GM12878 (cell line): ENCODE measurements at regions not wholly inside any gene's neighbourhood (a gene's known extent, or its start where the extent isn't known, plus 50 kb on each side); places are given as distances from the start of the nearest gene placed in this dataset.

Source experiments
- ATAC-seq: fragments of 200-7000 bp; cut with Tn5 transposase; 3 replicates; pipeline ENCODE4 v1.9.1; 2020; ENCODE audit warnings: mild to moderate bottlenecking, moderate library complexity
- BruUV-seq: library from RNA; stranded (reverse); fragments of 400-500 nt; replicated peaks from 2 replicates; lab custom pipeline; 2021; lab: Mats Ljungman, UMichigan
- CTCF ChIA-PET: fragments of 300-600 bp; sonication (Branson Sonifier 250); formaldehyde crosslinking; extraction: SDS; loops from one replicate; lab custom pipeline; 2021; ENCODE audit warnings: inconsistent platforms; lab: Yijun Ruan, JAX
- POLR2A ChIA-PET: fragments of 350-600 bp; formaldehyde crosslinking; extraction: SDS; loops from one replicate; lab custom pipeline; 2021; ENCODE audit warnings: inconsistent platforms; lab: Charles Lee
- RAD21 ChIA-PET: fragments of 300-600 bp; sonication (Branson Sonifier 250); formaldehyde crosslinking; loops from one replicate; lab custom pipeline; 2023; ENCODE audit warnings: antibody characterized with exemption; ENCODE audit not compliant: unreplicated experiment; lab: Charles Lee
- SMC1A ChIA-PET: fragments of 300-600 bp; sonication (Branson Sonifier 250); formaldehyde crosslinking; loops from one replicate; lab custom pipeline; 2023; ENCODE audit not compliant: unreplicated experiment, uncharacterized antibody; lab: Charles Lee
- DNase-seq: peaks from one replicate; pipeline ENCODE4 v3.0.0-alpha.2; 2011; ENCODE audit warnings: low read depth, low spot score
- FAIRE-seq: peaks from 3 replicates; lab custom pipeline; 2011; peaks lifted over from hg19 to GRCh38; lab: Jason Lieb, UNC
- H2AFZ ChIP-seq: 2 replicates; pipeline ENCODE4 v1.6.0; 2011; ENCODE audit warnings: low read depth, low read length, control low read depth; ENCODE audit not compliant: control insufficient read depth
- H3K27ac ChIP-seq: 2 replicates; pipeline ENCODE4 v1.5.1; 2011; ENCODE audit warnings: control low read depth; ENCODE audit not compliant: control insufficient read depth, insufficient read depth
- H3K27me3 ChIP-seq, 2 experiments: replicated peaks in 1 of 2; 2 replicates each; pipeline versions ENCODE4 v1.6.0 to v1.6.1; 2011; ENCODE audit warnings: low read length in 1 of 2; ENCODE audit not compliant: control insufficient read depth in 2 of 2, insufficient read depth in 2 of 2
- H3K36me3 ChIP-seq, 2 experiments: 2 replicates each; pipeline ENCODE4 v1.5.1; 2011; ENCODE audit warnings: low read length in 1 of 2; ENCODE audit not compliant: control insufficient read depth in 2 of 2, insufficient read depth in 2 of 2
- H3K4me1 ChIP-seq: 2 replicates; pipeline ENCODE4 v1.6.1; 2011; ENCODE audit warnings: mild to moderate bottlenecking, low read length, moderate library complexity, mixed read lengths; ENCODE audit not compliant: control insufficient read depth, insufficient read depth
- H3K4me2 ChIP-seq: 2 replicates; pipeline ENCODE4 v1.6.0; 2011; ENCODE audit warnings: control low read depth; ENCODE audit not compliant: control insufficient read depth, insufficient read depth
- H3K4me3 ChIP-seq: fragments of 200-600 bp; sonication (generic); 2 replicates; pipeline ENCODE4 v1.5.1; 2016
- H3K79me2 ChIP-seq: 2 replicates; pipeline ENCODE4 v1.6.0; 2011; ENCODE audit warnings: low read length; ENCODE audit not compliant: control insufficient read depth, insufficient read depth
- H3K9ac ChIP-seq: 2 replicates; pipeline ENCODE4 v1.8.0; 2011; ENCODE audit warnings: low read length, control low read depth, mixed read lengths; ENCODE audit not compliant: control insufficient read depth, insufficient read depth
- H3K9me3 ChIP-seq: replicated peaks from 3 replicates; pipeline ENCODE4 v1.5.1; 2011; ENCODE audit warnings: mild to moderate bottlenecking, low read length; ENCODE audit not compliant: control insufficient read depth, insufficient read depth
- H4K20me1 ChIP-seq: 2 replicates; pipeline ENCODE4 v1.6.0; 2011; ENCODE audit not compliant: control insufficient read depth, insufficient read depth
- ATF3 ChIP-seq: IDR thresholded peaks from 2 replicates; pipeline ENCODE4 v1.6.1; 2011; ENCODE audit warnings: low read depth, mild to moderate bottlenecking, low read length, moderate library complexity, borderline replicate concordance; ENCODE audit errors: extremely low read depth
- BCL11A ChIP-seq: IDR thresholded peaks from 2 replicates; pipeline ENCODE4 v1.6.1; 2011; ENCODE audit warnings: low read depth, low read length
- BCL3 ChIP-seq: IDR thresholded peaks from 2 replicates; pipeline ENCODE4 v1.6.1; 2011; ENCODE audit warnings: borderline replicate concordance, low read depth, mild to moderate bottlenecking, moderate library complexity, low read length; ENCODE audit not compliant: insufficient read depth, poor library complexity, severe bottlenecking
- CEBPZ ChIP-seq: fragments of 150-350 bp; IDR thresholded peaks from 2 replicates; pipeline ENCODE4 v1.6.1; 2016; ENCODE audit warnings: low read depth, low read length
- CREB1 ChIP-seq: IDR thresholded peaks from 2 replicates; pipeline ENCODE4 v1.6.1; 2012; ENCODE audit warnings: low read depth, mild to moderate bottlenecking, inconsistent platforms
- IKZF1 ChIP-seq: fragments of 450-650 bp; conservative IDR thresholded peaks from 2 replicates; pipeline ENCODE4 v1.6.1; 2017; ENCODE audit warnings: antibody characterized with exemption, mild to moderate bottlenecking
- IRF5 ChIP-seq: fragments of 450-650 bp; IDR thresholded peaks from 2 replicates; pipeline ENCODE4 v1.6.1; 2017; ENCODE audit warnings: borderline replicate concordance
- NBN ChIP-seq: fragments of 450-650 bp; IDR thresholded peaks from 2 replicates; pipeline ENCODE4 v1.6.1; 2016
- PKNOX1 ChIP-seq: fragments of 450-650 bp; IDR thresholded peaks from 2 replicates; pipeline ENCODE4 v1.6.1; 2016; ENCODE audit warnings: mild to moderate bottlenecking
- RUNX3 ChIP-seq: IDR thresholded peaks from 2 replicates; pipeline ENCODE4 v1.6.1; 2012; ENCODE audit warnings: low read length, inconsistent platforms
- SMAD5 ChIP-seq: IDR thresholded peaks from 2 replicates; pipeline ENCODE4 v1.6.1; 2016; ENCODE audit warnings: antibody characterized with exemption, low read depth
- SREBF1 ChIP-seq: IDR thresholded peaks from 2 replicates; pipeline ENCODE4 v1.6.1; 2012; ENCODE audit warnings: mild to moderate bottlenecking, low read length
- TCF3 ChIP-seq: IDR thresholded peaks from 2 replicates; pipeline ENCODE4 v1.6.1; 2012; ENCODE audit warnings: low read depth, mild to moderate bottlenecking, low read length, borderline replicate concordance; ENCODE audit not compliant: insufficient read depth
- USF2 ChIP-seq: IDR thresholded peaks from 2 replicates; pipeline ENCODE4 v1.6.1; 2011; ENCODE audit warnings: low read depth, low read length, improper control_type of control experiment, borderline replicate concordance
- WGBS: methylation state at CpG from one replicate; pipeline ENCODE4 v1.1.6; 2016; ENCODE audit warnings: low lambda C conversion rate; ENCODE audit not compliant: insufficient replicate concordance, insufficient coverage; ENCODE audit errors: missing lambda C conversion rate; 5-methylcytosine and 5-hydroxymethylcytosine counted together
- in situ Hi-C: fragments of 300-500 bp; cut with MboI; formaldehyde crosslinking; loops from 9 replicates; pipeline ENCODE4 v1.14.3; 2018; ENCODE audit warnings: mixed read lengths
- intact Hi-C: fragments of 100-400 bp; cut with micrococcal nuclease; formaldehyde crosslinking; loops from one replicate; pipeline ENCODE4 v1.14.2; 2022; ENCODE audit not compliant: unreplicated experiment

GRCh38 chr12:30213166-30213565 is 429.4 kb upstream of the TMTC1 start:
- Histone ChIP-seq H2AFZ (no peak overlapping the region), H3K4me2 (no peak overlapping the region), H4K20me1 (no peaks in the 10 kb centered on the region), H3K9ac (no peak overlapping the region), H3K9me3 (no peaks in the 10 kb centered on the region), H3K4me1 (no peaks in the 10 kb centered on the region), H3K79me2 (no peaks in the 10 kb centered on the region), H3K36me3 (no peaks in the 10 kb centered on the region), H3K4me3 (no peak overlapping the region), H3K27me3 (no peaks in the 10 kb centered on the region), H3K27ac (no peak overlapping the region)
- DNase-seq (no peak), FAIRE-seq (no peak), ATAC-seq (no peak)
- POLR2A ChIA-PET, result no interaction called here
- 6% methylated on average over 1 of the region's 1 CpG for WGBS
- BruUV-seq, result no TSS peak
- SMC1A ChIA-PET, result no interaction called here
- intact Hi-C loops (no loop called here), in situ Hi-C loops (no loop called here)
- CTCF ChIA-PET, result no interaction called here
- RAD21 ChIA-PET, result no interaction called here
- no peak for TF ChIP-seq ATF3
- no peak for TF ChIP-seq CEBPZ
- TF ChIP-seq RUNX3, result no peak
- TF ChIP-seq USF2, result no peak
- TF ChIP-seq TCF3, result no peak
- no peak for TF ChIP-seq NBN
- TF ChIP-seq BCL11A, result no peak
- TF ChIP-seq IKZF1, result no peak
- no peak for TF ChIP-seq SREBF1
- TF ChIP-seq CREB1, result no peak
- no peak for TF ChIP-seq BCL3
- no peak for TF ChIP-seq IRF5
- no peak for TF ChIP-seq SMAD5
- no peak for TF ChIP-seq PKNOX1
